ENCODE measurements at regions not wholly inside any gene's neighbourhood (a gene's known extent, or its start where the extent isn't known, plus 50 kb on each side); places are given as distances from the start of the nearest gene placed in this dataset.

DNA sequence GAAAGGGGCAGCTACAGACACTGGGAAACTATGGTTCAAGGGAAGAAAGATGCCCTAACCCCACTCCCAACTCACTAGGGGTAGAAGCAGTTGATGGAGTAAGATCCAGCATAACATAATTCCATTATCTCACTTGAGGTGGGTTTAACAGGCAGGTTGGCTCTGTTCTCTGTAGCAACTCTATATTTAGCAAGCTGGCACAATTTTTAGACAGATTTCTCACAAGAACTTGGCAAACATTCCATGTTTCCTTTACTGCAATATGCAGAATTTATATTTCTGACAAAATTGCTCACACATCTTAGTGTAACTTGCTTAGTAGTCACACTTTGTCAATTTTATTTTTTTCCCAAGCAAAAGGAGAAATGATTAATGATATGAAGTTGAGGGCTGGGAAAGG, 475.4 kb downstream of the RMST start:
- H3K27ac ChIP-seq (ENCODE audit: low read length), result no peak overlapping the region
- H2AFZ ChIP-seq (ENCODE audit: low read depth, low read length), result no peak overlapping the region
- H3K36me3 ChIP-seq (ENCODE audit: insufficient read depth, low read length), result no peaks in the 10 kb centered on the region
- no peaks in the 10 kb centered on the region for H3K79me2 ChIP-seq (replicated peaks; ENCODE audit: insufficient read depth, low read length)
- TF ChIP-seq SMC3 (conservative IDR thresholded peaks at IDR 0.05; ENCODE audit: poor library complexity) (no peak), POLR2AphosphoS5 (IDR thresholded peaks at IDR 0.05) (no peak), CTCF (IDR thresholded peaks at IDR 0.05; ENCODE audit: poor library complexity, severe bottlenecking) (no peak), TAF1 (IDR thresholded peaks at IDR 0.05; ENCODE audit: low read depth) (no peak)
- TF ChIP-seq, protein P1, sequence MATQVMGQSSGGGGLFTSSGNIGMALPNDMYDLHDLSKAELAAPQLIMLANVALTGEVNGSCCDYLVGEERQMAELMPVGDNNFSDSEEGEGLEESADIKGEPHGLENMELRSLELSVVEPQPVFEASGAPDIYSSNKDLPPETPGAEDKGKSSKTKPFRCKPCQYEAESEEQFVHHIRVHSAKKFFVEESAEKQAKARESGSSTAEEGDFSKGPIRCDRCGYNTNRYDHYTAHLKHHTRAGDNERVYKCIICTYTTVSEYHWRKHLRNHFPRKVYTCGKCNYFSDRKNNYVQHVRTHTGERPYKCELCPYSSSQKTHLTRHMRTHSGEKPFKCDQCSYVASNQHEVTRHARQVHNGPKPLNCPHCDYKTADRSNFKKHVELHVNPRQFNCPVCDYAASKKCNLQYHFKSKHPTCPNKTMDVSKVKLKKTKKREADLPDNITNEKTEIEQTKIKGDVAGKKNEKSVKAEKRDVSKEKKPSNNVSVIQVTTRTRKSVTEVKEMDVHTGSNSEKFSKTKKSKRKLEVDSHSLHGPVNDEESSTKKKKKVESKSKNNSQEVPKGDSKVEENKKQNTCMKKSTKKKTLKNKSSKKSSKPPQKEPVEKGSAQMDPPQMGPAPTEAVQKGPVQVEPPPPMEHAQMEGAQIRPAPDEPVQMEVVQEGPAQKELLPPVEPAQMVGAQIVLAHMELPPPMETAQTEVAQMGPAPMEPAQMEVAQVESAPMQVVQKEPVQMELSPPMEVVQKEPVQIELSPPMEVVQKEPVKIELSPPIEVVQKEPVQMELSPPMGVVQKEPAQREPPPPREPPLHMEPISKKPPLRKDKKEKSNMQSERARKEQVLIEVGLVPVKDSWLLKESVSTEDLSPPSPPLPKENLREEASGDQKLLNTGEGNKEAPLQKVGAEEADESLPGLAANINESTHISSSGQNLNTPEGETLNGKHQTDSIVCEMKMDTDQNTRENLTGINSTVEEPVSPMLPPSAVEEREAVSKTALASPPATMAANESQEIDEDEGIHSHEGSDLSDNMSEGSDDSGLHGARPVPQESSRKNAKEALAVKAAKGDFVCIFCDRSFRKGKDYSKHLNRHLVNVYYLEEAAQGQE (IDR thresholded peaks at IDR 0.05; ENCODE audit: borderline replicate concordance), result no peak
- H3K27me3 ChIP-seq (ENCODE audit: insufficient read depth, low read depth, low read length), result no peaks in the 10 kb centered on the region
- H3F3A ChIP-seq (ENCODE audit: insufficient read depth, low read length, poor library complexity, severe bottlenecking), result no peaks in the 10 kb centered on the region
- no peaks in the 10 kb centered on the region for H3K9me2 ChIP-seq (ENCODE audit: insufficient read depth, low read length)
- H3K4me3 ChIP-seq (ENCODE audit: low read length), result no peak overlapping the region
- no peaks in the 10 kb centered on the region for H3K9me3 ChIP-seq (ENCODE audit: low read length)
- H4K20me1 ChIP-seq (ENCODE audit: insufficient read depth), result no peaks in the 10 kb centered on the region
- no peak overlapping the region for H3K4me2 ChIP-seq (ENCODE audit: low read length)
- H3K9ac ChIP-seq (ENCODE audit: low read length), result no peak overlapping the region

DNA sequence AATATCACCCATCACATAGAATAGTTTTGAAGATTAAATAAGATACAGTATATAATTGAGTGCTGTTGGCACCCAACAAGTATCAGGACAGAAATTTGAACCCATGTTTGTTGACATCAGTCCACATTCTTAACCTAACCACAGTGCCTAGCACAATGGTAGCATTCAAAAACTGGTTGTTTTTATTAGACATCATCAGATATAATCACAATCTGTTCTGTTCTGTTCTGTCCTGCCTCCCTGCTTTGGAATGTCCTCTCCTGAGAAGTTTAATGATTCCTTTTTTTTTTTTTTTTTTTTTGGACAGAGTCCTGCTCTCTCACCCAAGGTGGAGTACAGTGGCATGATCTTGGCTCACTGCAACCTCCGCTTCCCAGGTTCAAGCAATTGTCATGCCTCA, 476.6 kb downstream of the RMST start:
- Histone ChIP-seq H3K9me2 (ENCODE audit: insufficient read depth, low read length) (no peaks in the 10 kb centered on the region), H3K4me2 (ENCODE audit: low read length) (no peak overlapping the region), H3K27me3 (ENCODE audit: insufficient read depth, low read depth, low read length) (no peaks in the 10 kb centered on the region), H3F3A (ENCODE audit: insufficient read depth, low read length, poor library complexity, severe bottlenecking) (no peaks in the 10 kb centered on the region), H3K9ac (ENCODE audit: low read length) (no peak overlapping the region), H2AFZ (ENCODE audit: low read depth, low read length) (no peak overlapping the region), H4K20me1 (ENCODE audit: insufficient read depth) (no peaks in the 10 kb centered on the region), H3K27ac (ENCODE audit: low read length) (no peak overlapping the region), H3K36me3 (ENCODE audit: insufficient read depth, low read length) (no peaks in the 10 kb centered on the region), H3K4me3 (ENCODE audit: low read length) (no peak overlapping the region), H3K9me3 (ENCODE audit: low read length) (no peaks in the 10 kb centered on the region), H3K79me2 (replicated peaks; ENCODE audit: insufficient read depth, low read length) (no peaks in the 10 kb centered on the region)
- no peak for TF ChIP-seq EP300 (conservative IDR thresholded peaks at IDR 0.05; ENCODE audit: poor library complexity, severe bottlenecking)

DNA sequence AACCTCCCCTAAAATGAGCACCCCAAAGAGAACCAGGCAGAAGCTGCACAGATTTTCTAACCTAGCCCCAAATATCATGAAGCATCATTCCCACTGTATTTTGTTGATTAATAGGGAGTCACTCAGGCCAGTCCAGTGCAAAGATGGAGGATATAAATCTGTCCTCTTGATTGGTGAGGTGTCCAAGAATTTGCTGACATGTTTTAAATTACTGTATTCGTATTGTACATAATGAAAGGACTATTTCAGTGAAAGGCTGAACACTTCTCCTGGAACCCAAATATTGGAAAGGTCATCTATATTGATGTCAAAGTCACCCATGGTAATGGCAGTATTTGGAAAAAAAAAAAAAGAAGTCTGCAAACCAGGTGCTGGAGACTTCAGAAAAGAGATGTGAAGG, 477.5 kb downstream of the RMST start:
- Histone ChIP-seq H3K9me3 (ENCODE audit: low read length) (no peaks in the 10 kb centered on the region), H2AFZ (ENCODE audit: low read depth, low read length) (no peak overlapping the region), H3K79me2 (replicated peaks; ENCODE audit: insufficient read depth, low read length) (no peaks in the 10 kb centered on the region), H3K4me3 (ENCODE audit: low read length) (no peak overlapping the region), H3K27me3 (ENCODE audit: insufficient read depth, low read depth, low read length) (no peaks in the 10 kb centered on the region), H3K9me2 (ENCODE audit: insufficient read depth, low read length) (no peaks in the 10 kb centered on the region), H3K4me2 (ENCODE audit: low read length) (no peak overlapping the region), H4K20me1 (ENCODE audit: insufficient read depth) (no peaks in the 10 kb centered on the region), H3K27ac (ENCODE audit: low read length) (no peak overlapping the region), H3K9ac (ENCODE audit: low read length) (no peak overlapping the region), H3F3A (ENCODE audit: insufficient read depth, low read length, poor library complexity, severe bottlenecking) (no peaks in the 10 kb centered on the region), H3K36me3 (ENCODE audit: insufficient read depth, low read length) (no peaks in the 10 kb centered on the region)
- TF ChIP-seq, protein P1 (IDR thresholded peaks at IDR 0.05; ENCODE audit: borderline replicate concordance), result no peak
- TF ChIP-seq POLR2AphosphoS5 (IDR thresholded peaks at IDR 0.05) (no peak), CTCF (IDR thresholded peaks at IDR 0.05; ENCODE audit: poor library complexity, severe bottlenecking) (no peak), TAF1 (IDR thresholded peaks at IDR 0.05; ENCODE audit: low read depth) (no peak), SMC3 (conservative IDR thresholded peaks at IDR 0.05; ENCODE audit: poor library complexity) (no peak), EP300 (conservative IDR thresholded peaks at IDR 0.05; ENCODE audit: poor library complexity, severe bottlenecking) (no peak)

All from neural cell (in vitro differentiated cells).